ENCODE measurements at regions not wholly inside any gene's neighbourhood (a gene's known extent, or its start where the extent isn't known, plus 50 kb on each side); places are given as distances from the start of the nearest gene placed in this dataset.

DNA sequence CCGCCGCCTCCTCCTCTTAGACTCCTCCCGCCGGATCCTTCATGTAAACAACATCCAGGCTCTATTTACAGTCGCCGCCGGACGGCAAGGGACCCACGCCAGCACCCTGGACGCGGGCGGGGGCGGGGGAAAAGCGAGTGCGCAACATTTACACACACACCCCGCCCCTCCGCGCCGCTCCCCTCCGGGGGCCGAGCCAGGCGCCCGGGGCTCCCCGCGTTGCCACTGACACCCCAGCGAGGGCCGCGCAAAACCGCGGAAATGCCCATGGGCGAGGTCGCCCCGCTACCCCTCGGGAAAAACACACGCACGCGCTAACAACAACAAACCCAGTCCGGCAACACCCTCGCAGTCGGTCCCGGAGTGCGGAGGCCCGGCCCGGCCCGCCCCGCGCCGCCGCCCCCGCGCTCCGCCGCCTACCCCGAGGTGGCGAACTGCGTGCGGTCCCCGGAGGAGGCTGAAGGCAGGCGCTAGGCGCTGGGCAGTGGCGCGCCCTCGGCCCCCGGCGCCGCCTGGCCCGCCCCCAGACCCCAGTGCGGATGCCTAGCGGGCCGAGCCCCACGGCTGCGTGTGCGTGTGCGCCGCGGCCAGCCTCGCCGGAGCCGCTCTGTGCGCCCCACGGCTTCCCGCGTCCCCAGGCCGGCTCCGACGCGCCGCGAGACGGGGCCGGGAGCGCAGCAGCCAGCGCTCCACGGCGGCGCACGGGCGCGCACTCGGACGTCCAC lies 81.1 kb upstream of the AK4 start:
- peak; percentile 17 for DNase-seq
- TF ChIP-seq, protein P1, sequence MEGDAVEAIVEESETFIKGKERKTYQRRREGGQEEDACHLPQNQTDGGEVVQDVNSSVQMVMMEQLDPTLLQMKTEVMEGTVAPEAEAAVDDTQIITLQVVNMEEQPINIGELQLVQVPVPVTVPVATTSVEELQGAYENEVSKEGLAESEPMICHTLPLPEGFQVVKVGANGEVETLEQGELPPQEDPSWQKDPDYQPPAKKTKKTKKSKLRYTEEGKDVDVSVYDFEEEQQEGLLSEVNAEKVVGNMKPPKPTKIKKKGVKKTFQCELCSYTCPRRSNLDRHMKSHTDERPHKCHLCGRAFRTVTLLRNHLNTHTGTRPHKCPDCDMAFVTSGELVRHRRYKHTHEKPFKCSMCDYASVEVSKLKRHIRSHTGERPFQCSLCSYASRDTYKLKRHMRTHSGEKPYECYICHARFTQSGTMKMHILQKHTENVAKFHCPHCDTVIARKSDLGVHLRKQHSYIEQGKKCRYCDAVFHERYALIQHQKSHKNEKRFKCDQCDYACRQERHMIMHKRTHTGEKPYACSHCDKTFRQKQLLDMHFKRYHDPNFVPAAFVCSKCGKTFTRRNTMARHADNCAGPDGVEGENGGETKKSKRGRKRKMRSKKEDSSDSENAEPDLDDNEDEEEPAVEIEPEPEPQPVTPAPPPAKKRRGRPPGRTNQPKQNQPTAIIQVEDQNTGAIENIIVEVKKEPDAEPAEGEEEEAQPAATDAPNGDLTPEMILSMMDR (IDR thresholded peaks at IDR 0.05): no peak
- Mint-ChIP-seq H3K27me3 (ENCODE audit: insufficient read depth) (peaks cover 31% of the 10 kb centered on the region), H3K36me3 (ENCODE audit: low read depth) (no peaks in the 10 kb centered on the region), H3K9me3 (no peaks in the 10 kb centered on the region), H3K4me3 (peak overlapping the region; percentile 78), H3K27ac (0 out of 2 replicates have a peak overlapping the region, but pooled peaks have one; percentile 17), H3K4me1 (ENCODE audit: low read depth) (peaks cover 23% of the 10 kb centered on the region)

DNA sequence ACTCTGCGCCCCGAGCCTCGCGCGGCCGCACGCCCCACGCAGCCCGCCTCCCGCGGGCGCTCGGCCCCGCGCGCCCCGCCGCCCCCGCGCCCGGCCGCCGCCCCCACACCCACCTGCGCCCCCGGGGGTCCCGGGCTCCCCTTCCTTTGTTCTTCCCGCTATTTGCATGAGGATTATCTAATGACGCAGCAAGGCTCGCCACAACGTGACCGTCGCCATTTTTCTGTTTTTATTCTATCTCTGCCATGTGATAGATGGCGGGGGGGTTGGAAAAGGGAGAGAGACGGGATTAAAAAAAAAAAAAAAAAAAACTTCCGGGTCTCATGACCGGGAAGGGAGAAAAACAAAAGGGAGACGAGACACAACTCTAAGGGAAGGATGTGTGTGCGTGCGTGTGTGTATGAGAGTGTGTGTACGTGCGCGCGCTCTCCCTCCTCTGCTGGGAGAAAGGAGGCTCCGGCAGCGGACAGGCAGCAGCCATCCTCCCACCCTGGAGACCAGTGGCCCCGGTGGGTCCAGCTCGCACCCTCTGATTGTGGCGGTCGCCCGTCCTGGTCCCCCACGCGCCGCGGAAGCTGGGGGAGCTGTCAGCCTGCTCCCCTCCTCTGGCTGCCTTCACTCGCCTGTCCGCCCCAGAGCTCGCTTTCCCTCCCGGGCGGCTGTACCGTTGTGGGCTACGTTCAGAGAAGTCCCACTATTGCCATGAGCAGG lies 80.4 kb upstream of the AK4 start:
- TF ChIP-seq, protein P1 (IDR thresholded peaks at IDR 0.05): no peak
- Mint-ChIP-seq H3K27me3 (ENCODE audit: insufficient read depth) (peaks cover 33% of the 10 kb centered on the region), H3K9me3 (no peaks in the 10 kb centered on the region), H3K36me3 (ENCODE audit: low read depth) (no peaks in the 10 kb centered on the region), H3K4me1 (ENCODE audit: low read depth) (peaks cover 23% of the 10 kb centered on the region), H3K4me3 (peak overlapping the region; percentile 93), H3K27ac (peak overlapping the region; percentile 89)
- peak; percentile 37 for DNase-seq

DNA sequence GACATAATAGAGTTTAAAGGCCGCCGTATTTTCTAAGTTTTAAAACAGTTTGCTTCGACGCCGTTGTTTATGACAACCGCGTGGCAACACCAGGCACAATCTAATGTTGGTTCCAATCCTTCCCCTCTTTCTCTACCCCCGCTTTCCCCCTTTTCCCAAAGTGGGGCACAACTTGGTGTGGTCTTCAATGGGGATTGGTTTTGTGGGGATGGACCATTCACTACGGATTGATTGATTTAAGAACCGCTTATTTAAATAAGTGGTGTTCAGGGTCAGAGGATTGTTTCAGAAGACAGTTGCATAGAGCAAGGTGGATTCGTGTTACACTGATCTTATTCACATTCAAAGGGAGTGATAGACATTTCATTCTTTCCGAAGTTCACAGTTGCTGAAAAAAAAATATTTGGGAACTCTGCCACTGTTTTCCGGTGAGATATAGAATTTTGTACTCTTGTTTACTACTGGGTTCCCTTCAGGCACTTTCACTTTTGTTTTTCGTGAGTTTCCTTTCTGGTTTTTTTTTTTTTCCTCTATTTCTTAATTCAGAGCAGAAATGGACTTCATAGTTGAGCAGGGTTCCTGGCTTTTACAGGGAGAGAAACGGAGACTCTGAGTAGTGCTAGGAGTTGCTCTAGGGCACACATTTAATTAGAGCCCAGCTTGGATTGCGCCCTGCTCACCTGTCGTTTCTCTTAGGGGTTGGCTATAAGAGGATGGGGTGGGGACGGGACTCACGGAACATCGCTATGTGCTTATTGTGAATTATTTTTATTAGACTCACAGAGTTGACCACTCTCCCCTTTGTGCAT lies 79.6 kb upstream of the AK4 start:
- peak overlapping the region; percentile 89 for H3K27ac Mint-ChIP-seq
- no peak for DNase-seq
- H3K9me3 Mint-ChIP-seq: no peaks in the 10 kb centered on the region
- no peaks in the 10 kb centered on the region for H3K36me3 Mint-ChIP-seq (ENCODE audit: low read depth)
- H3K4me1 Mint-ChIP-seq (ENCODE audit: low read depth): peaks cover 23% of the 10 kb centered on the region
- TF ChIP-seq, protein P1 (IDR thresholded peaks at IDR 0.05): no peak
- H3K4me3 Mint-ChIP-seq: peak overlapping the region; percentile 93
- H3K27me3 Mint-ChIP-seq (ENCODE audit: insufficient read depth): peaks cover 37% of the 10 kb centered on the region

DNA sequence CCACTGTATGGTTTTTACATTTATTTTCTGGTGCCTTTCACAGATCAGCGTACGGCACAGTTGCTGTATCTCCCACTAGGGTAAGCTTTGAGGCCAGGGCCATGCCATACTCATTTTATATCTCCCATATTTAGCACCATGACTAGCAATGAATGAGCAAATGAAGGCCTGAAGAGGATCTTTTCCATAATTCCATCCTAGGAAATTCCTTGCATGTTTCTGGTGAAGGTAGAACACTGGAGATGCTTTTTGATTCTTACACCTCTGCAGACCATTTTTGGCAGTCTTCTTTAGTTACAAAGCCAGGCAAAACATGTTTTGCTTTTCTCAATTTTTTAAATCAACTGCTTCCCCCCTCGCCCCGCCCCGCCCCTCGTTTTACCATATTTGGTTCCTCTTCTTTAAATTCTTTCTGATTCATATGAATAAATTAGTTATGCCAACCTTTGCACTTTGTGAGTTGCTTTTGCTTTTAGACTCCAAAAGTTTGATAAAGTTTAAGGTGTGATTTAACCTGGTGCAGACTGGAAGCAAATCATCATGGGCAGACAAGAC lies 78.9 kb upstream of the AK4 start:
- Mint-ChIP-seq H3K4me1 (ENCODE audit: low read depth) (peaks cover 23% of the 10 kb centered on the region), H3K27me3 (ENCODE audit: insufficient read depth) (peaks cover 36% of the 10 kb centered on the region), H3K36me3 (ENCODE audit: low read depth) (no peaks in the 10 kb centered on the region), H3K4me3 (peak overlapping the region; percentile 93), H3K27ac (no peak overlapping the region), H3K9me3 (no peaks in the 10 kb centered on the region)
- TF ChIP-seq, protein P1 (IDR thresholded peaks at IDR 0.05): no peak
- DNase-seq: no peak

DNA sequence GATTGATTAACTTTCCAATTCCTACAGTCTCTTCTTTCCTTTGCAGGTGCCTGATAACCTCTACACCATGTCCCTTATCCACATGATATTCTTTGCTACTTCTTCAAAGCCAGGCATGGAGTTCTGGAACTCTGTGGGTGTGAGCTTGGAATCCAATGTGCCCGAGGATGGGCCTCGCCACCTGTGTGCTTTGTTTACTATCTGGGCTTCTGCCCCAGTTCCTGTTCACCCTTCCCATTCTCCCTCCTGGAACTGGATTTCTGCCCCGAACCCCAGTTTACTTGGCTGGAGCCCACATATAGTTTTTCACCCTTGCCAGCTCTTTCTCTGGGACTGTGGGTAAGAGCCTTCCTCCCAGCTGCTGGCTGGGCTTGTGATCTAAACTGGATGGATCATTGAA lies 75.2 kb upstream of the AK4 start:
- TF ChIP-seq, protein P1 (IDR thresholded peaks at IDR 0.05): no peak
- no peak overlapping the region for H3K27ac Mint-ChIP-seq
- H3K36me3 Mint-ChIP-seq (ENCODE audit: low read depth): no peaks in the 10 kb centered on the region
- DNase-seq: no peak
- peaks cover 21% of the 10 kb centered on the region for H3K27me3 Mint-ChIP-seq (ENCODE audit: insufficient read depth)
- H3K9me3 Mint-ChIP-seq: no peaks in the 10 kb centered on the region
- H3K4me3 Mint-ChIP-seq: no peak overlapping the region
- H3K4me1 Mint-ChIP-seq (ENCODE audit: low read depth): peaks cover 10% of the 10 kb centered on the region
